GM19239 (cell line): ENCODE measurements at regions not wholly inside any gene's neighbourhood (a gene's known extent, or its start where the extent isn't known, plus 50 kb on each side); places are given as distances from the start of the nearest gene placed in this dataset.
"Not testable (repeated sequence)": the region's sequence is repeated elsewhere in the genome, so short reads cannot be mapped to it uniquely, and the experiment has no call there.

ENCODE experiments used
- DNase-seq: peaks from one replicate; pipeline ENCODE4 v3.0.0; 2011; ENCODE audit warnings: low spot score; ENCODE audit not compliant: insufficient read length
- FAIRE-seq: peaks from 2 replicates; lab custom pipeline; 2011; peaks lifted over from hg19 to GRCh38; lab: Jason Lieb, UNC

DNA sequence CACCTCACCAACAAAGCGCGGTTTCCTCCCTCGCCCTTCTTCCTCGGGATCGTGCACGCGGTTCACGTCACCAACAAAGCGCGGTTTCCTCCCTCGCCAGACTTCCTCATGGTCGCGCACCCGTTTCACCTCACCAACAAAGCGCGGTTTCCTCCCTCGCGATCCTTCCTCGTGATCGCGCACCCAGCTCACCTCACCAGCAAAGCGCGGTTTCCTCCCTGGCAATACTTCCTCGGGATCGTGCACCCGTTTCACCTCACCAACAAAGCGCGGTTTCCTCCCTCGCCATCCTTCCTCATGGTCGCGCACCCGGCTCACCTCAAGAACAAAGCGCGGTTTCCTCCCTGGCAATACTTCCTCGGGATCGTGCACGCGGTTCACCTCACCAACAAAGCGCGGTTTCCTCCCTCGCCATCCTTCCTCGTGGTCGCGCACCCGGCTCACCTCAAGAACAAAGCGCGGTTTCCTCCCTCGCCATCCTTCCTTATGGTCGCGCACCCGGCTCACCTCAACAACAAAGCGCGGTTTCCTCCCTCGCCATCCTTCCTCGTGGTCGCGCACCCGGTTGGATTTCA is 565.9 kb upstream of the PFKP start:
- not testable (repeated sequence) for FAIRE-seq, DNase-seq

DNA sequence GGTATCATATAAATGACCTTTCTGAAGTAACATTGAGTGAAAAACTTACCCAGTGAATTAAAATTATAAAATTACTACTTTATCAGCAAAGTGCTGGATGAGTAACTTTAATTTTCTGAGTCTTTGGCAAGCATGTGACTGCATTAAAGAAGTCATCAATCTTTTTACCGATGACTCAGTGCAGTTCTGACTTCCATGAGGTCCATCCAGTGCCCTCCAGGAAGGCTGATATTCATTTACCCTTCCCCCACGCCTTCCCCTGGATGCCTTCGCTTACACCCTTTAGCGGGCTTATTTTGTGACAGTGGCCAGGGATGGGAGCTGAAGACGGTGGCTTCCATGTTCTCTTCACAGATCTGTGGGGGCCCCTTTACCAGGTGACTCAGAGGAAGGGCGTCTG is 572.9 kb upstream of the PFKP start:
- DNase-seq = no peak
- no peak for FAIRE-seq

DNA sequence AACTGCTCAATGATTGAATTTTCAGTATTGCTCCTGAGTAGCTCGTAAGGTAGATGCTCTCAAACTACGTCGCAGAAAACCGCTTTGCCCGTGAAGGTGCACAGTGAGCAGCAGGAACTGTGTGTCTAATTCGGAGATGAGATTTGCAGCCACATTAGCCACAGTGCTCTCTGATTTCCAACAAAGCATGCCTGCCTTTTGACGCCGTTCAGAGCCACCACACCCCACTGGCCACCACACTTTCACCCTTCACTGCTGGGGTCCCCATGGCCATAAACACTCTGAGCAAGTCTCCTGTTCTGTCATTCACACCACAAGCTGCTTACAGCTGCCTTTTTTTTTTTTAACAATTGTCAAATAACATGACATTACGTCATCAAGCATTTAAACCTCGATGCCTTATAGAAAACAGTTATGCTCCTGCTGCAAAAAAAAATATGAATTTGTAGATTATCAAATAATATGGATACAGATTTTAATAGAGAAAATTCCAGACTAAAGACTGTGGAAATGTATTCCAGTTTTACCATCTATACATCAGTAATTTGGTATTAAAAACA is 578.8 kb upstream of the PFKP start:
- FAIRE-seq (no peak), DNase-seq (no peak)

- DNase-seq (no peak), FAIRE-seq (no peak)
Measured at GRCh38 chr10:2487921-2488320, 579.4 kb upstream of the PFKP start.

DNA sequence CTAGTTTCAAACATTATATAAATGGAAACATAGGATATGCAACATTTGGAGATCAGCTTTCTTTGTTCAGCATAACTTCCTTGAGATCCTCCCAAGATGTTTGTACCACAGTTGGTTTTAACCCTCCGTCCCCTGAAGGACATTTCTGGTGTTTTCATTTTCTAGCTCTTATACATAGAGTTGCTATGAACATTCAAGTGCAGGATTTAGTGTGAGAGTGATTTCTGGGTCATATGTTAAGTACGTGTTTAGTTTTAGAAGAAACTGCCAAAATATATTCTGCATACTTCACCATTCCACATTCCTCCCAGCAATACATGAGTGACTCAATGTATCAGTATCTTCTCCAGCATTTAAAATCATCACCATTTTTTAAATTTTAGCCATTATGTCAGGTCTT is 588.7 kb upstream of the PFKP start:
- no peak for DNase-seq
- no peak for FAIRE-seq

DNA sequence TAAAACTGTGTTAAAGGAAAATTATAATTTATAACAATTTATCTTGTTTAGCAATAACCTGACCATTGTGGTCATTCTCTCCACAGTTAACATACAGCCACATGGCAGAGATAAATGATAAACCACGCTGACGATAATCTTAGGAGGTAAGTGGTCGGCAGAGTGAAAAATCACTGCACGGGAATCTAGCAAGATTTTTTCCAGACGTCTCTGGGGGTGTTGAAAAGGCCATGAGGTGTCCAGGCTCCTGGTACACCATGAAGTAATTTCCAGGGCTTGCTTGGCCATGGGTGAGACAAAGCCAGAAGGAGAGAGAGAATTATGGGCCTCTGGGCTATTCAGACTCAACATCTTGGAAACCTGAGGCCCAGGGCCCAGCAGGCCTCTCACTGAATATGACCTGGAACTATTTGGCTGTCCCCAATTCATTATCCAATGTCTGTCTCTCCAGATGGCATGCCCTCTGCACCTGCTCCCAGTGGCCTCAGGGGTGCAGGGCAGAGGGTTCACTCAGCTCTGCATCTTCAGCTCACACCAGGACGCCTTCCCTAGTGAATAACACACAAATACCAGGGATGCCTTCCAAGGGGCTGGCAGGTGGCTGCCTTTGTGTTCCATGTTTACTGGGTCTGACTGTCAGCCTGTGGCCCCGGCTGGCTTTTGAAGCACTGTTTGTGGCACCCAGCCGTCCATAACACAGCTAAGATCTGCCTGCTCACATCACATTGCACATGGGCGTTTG is 590.4 kb upstream of the PFKP start:
- FAIRE-seq (no peak), DNase-seq (no peak)

DNA sequence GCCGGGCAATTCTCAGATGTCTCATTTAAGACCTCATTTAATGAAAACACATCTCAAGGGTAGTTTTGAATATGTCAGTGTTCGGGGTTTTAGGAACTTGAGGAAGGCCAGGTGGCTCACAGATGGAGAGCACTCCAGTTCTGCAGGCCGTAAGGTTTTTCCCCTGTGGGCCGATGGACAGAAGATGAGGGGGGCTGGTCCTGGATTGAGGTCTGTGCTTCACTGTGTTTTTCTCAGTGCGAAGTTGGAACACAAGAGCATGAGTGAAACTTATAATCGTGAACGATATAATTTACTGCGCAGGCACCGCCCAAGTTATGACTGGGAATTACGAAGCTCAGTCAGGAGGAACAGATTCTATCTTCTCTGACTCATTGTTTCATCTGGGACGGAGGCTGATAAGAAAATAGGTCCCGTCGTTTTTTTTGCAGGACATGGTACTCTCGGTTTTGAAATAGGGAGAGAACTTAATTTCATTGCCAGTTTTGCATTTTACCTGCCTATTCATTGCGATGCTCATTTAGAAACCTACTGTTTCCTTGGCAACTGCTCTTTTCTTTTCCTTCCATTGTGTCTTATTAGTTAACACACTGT is 591.0 kb upstream of the PFKP start:
- DNase-seq (no peak), FAIRE-seq (no peak)

DNA sequence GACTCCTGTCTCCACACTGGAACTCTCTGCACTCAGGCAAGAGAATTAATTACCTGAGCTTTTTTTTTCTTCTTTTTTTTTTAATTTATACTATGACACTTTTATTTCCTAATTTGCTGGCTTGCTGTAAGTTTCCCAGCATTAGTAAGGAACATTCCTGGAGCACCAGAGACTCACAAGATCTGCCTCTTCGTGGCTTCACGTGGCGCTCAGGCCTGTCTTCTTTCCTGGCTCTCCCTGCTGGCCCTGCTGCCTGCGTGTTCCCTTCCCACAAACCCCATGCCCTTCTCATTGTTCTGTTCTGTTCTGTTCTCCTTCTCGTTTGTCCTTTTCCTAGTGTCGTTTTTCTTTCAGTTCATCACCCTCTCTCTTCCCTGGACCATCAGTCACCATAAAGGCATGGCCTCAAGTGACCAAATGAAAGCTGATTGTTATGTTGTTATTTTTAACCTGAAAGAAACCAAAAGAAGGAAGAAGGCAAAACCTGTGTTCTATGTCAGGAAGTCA is 591.6 kb upstream of the PFKP start:
- FAIRE-seq (no peak), DNase-seq (no peak)

- DNase-seq (no peak), FAIRE-seq (no peak)
Measured at GRCh38 chr10:2471811-2472210, 595.5 kb upstream of the PFKP start.

GRCh38 chr10:2469802-2470201 is 597.5 kb upstream of the PFKP start:
- FAIRE-seq (no peak), DNase-seq (no peak)

- no peak for FAIRE-seq
- DNase-seq = no peak
Measured at GRCh38 chr10:2464483-2464882, 602.9 kb upstream of the PFKP start.

GRCh38 chr10:2463316-2463715 is 604.0 kb upstream of the PFKP start:
- FAIRE-seq (no peak), DNase-seq (no peak)

- no peak for DNase-seq
- FAIRE-seq = no peak
Measured at GRCh38 chr10:2462581-2462980, 604.8 kb upstream of the PFKP start.

GRCh38 chr10:2460812-2461211 is 606.5 kb upstream of the PFKP start:
- DNase-seq = no peak
- no peak for FAIRE-seq

DNA sequence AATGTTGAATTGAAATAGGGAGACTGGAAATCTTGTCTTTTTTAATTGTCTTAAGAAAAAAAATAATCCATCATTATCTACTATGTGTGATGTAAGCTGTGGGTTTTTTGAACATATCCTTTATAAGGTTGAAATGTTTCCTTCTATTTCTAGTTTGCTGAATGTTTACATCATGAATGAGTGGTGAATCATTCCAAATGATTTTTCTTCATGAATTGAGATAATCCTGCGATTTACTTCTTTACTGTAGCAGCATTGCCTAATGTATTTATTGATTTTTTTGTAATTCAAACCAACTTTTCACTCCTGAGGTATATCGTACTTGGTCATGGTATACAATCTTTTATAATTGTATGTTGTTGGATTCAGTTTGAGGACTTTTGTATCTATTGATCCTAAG is 607.6 kb upstream of the PFKP start:
- DNase-seq (no peak), FAIRE-seq (no peak)

- FAIRE-seq (no peak), DNase-seq (no peak)
Measured at GRCh38 chr10:2456834-2457233, 610.5 kb upstream of the PFKP start.

DNA sequence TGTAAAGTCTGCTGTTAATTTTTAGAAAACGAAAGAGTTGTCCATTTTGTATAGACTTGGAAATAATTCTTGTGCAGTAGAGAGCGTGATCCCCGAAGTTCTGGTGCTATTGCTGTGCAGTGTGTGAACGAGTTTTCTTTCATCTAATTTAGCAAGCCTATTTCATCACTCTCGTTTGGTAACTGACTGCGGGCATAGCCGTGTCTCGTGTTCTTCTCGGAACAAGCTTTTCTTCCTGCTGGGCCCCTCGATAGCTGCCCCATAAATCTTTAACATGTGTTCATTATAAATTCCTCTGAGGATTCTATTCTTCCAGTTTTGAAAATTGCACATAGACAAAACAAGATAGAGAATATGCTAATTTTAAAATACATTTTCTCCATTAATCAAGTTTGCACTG is 622.0 kb upstream of the PFKP start:
- DNase-seq (no peak), FAIRE-seq (no peak)

DNA sequence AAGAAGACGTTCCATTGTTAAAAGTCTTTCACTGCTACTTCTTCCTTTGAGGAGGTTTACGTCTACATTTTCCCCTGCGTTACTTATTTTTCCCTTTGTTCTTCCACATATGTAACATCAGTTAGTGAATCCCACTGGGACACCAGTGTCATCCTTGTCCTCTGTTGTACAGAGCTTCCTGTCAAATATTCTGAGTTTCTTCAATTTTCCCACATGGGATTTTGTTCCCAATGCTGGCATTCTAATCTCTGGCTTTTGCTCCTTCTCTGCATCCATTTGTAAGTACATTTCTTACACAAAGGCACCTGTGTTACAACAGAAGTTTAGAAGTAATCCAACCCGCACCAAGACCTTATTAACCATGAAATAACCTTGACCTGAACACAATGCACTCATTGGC is 627.4 kb upstream of the PFKP start:
- DNase-seq (no peak), FAIRE-seq (no peak)

GRCh38 chr10:2439000-2439399 is 628.3 kb upstream of the PFKP start:
- DNase-seq (no peak), FAIRE-seq (no peak)

GRCh38 chr10:2438248-2438939 is 629.0 kb upstream of the PFKP start:
- DNase-seq (no peak), FAIRE-seq (no peak)

- FAIRE-seq = no peak
- DNase-seq = no peak
Measured at GRCh38 chr10:2436933-2437332, 630.4 kb upstream of the PFKP start.
